ENCODE measurements at regions not wholly inside any gene's neighbourhood (a gene's known extent, or its start where the extent isn't known, plus 50 kb on each side); places are given as distances from the start of the nearest gene placed in this dataset.

- TF ChIP-seq CTCF (IDR thresholded peaks at IDR 0.05; ENCODE audit: low read depth, low read length, missing input control), result no peak
- peak; percentile 35 for TF ChIP-seq NR2F2 (IDR thresholded peaks at IDR 0.05)
- no peak for TF ChIP-seq ZBTB33 (IDR thresholded peaks at IDR 0.05)
- peak; percentile 56 for TF ChIP-seq YY1 (IDR thresholded peaks at IDR 0.05)
- peak; percentile 27 for TF ChIP-seq TAF1 (conservative IDR thresholded peaks at IDR 0.05)
- peak; percentile 97 to 98 for TF ChIP-seq HNF4A (conservative IDR thresholded peaks at IDR 0.05)
- peak; percentile 44 for TF ChIP-seq MAX (IDR thresholded peaks at IDR 0.05)
- peak; percentile 47 for TF ChIP-seq ATF3 (IDR thresholded peaks at IDR 0.05)
- TF ChIP-seq RXRA (IDR thresholded peaks at IDR 0.05), result peak; percentile 75 to 77
- peak; percentile 71 to 81 for TF ChIP-seq JUND (IDR thresholded peaks at IDR 0.05)
- no peak for TF ChIP-seq EGR1 (IDR thresholded peaks at IDR 0.05; ENCODE audit: low read depth in 2 of 2)
- TF ChIP-seq GABPA (IDR thresholded peaks at IDR 0.05 in 1 of 2, conservative IDR thresholded peaks at IDR 0.05 in 1 of 2), result no peak
- TF ChIP-seq SP1 (IDR thresholded peaks at IDR 0.05), result peak; percentile 91
- TF ChIP-seq RAD21 (IDR thresholded peaks at IDR 0.05), result peak; percentile 31 to 45
These were observed 268.1 kb downstream of the IPO8 start for GRCh38 chr12:30427555-30427954.
